ENCODE measurements at regions not wholly inside any gene's neighbourhood (a gene's known extent, or its start where the extent isn't known, plus 50 kb on each side); places are given as distances from the start of the nearest gene placed in this dataset.

- no peak for DNase-seq (ENCODE audit: low spot score)
- TF ChIP-seq CTCF (IDR thresholded peaks at IDR 0.05; ENCODE audit: extremely low read depth, missing control alignments) = no peak
These were observed 397.6 kb upstream of the PLSCR5 start for GRCh38 chr3:147002721-147003120.

GRCh38 chr3:147000274-147000673, 395.1 kb upstream of the PLSCR5 start:
- no peak for DNase-seq (ENCODE audit: low spot score)
- no peak for TF ChIP-seq CTCF (IDR thresholded peaks at IDR 0.05; ENCODE audit: extremely low read depth, missing control alignments)

GRCh38 chr3:146991907-146992306, 386.8 kb upstream of the PLSCR5 start:
- TF ChIP-seq CTCF (IDR thresholded peaks at IDR 0.05; ENCODE audit: extremely low read depth, missing control alignments) = no peak
- no peak for DNase-seq (ENCODE audit: low spot score)

- TF ChIP-seq CTCF (IDR thresholded peaks at IDR 0.05; ENCODE audit: extremely low read depth, missing control alignments) = no peak
- no peak for DNase-seq (ENCODE audit: low spot score)
These were observed 370.3 kb upstream of the PLSCR5 start for GRCh38 chr3:146975476-146975875.

GRCh38 chr3:146975032-146975431, 369.9 kb upstream of the PLSCR5 start:
- DNase-seq (ENCODE audit: low spot score) = no peak
- TF ChIP-seq CTCF (IDR thresholded peaks at IDR 0.05; ENCODE audit: extremely low read depth, missing control alignments) = no peak

- no peak for DNase-seq (ENCODE audit: low spot score)
- TF ChIP-seq CTCF (IDR thresholded peaks at IDR 0.05; ENCODE audit: extremely low read depth, missing control alignments) = no peak
These were observed 368.9 kb upstream of the PLSCR5 start for GRCh38 chr3:146974001-146974400.

- TF ChIP-seq CTCF (IDR thresholded peaks at IDR 0.05; ENCODE audit: extremely low read depth, missing control alignments) = no peak
- DNase-seq (ENCODE audit: low spot score) = no peak
These were observed 367.6 kb upstream of the PLSCR5 start for GRCh38 chr3:146972726-146973125.
